ENCODE measurements at regions not wholly inside any gene's neighbourhood (a gene's known extent, or its start where the extent isn't known, plus 50 kb on each side); places are given as distances from the start of the nearest gene placed in this dataset.

DNA sequence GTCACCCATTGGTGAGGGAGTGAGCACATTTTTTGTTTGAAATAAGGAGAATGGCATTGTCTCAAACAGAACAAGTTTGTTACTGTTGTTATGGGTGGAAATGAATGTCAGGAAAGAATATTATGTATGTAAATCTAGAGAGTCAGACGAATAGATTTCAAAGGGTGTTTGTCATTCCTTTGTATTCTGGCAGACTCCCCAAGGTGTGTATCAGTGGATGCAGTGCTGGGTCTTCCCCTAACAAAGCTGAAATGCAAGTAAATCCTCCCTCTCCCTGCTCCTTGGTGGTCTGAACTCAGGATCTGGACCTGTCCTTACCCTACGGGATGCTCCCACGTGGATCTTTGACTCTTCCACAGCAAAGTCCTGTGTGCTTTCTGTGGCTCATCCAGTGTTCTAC is 139.5 kb upstream of the ZNF516 start:
- DNase-seq (ENCODE audit: extremely low read depth, insufficient read length): no peak
- Histone ChIP-seq H3K27me3 (replicated peaks; ENCODE audit: control insufficient read depth, insufficient read depth, low read length) (no peaks in the 10 kb centered on the region; the same call in 1 of the 2 replicates), H3K4me3 (replicated peaks; ENCODE audit: low read depth, low read length) (no peak overlapping the region), H3K36me3 (ENCODE audit: control insufficient read depth, insufficient read depth, low read length) (no peaks in the 10 kb centered on the region)
- TF ChIP-seq, protein P1, sequence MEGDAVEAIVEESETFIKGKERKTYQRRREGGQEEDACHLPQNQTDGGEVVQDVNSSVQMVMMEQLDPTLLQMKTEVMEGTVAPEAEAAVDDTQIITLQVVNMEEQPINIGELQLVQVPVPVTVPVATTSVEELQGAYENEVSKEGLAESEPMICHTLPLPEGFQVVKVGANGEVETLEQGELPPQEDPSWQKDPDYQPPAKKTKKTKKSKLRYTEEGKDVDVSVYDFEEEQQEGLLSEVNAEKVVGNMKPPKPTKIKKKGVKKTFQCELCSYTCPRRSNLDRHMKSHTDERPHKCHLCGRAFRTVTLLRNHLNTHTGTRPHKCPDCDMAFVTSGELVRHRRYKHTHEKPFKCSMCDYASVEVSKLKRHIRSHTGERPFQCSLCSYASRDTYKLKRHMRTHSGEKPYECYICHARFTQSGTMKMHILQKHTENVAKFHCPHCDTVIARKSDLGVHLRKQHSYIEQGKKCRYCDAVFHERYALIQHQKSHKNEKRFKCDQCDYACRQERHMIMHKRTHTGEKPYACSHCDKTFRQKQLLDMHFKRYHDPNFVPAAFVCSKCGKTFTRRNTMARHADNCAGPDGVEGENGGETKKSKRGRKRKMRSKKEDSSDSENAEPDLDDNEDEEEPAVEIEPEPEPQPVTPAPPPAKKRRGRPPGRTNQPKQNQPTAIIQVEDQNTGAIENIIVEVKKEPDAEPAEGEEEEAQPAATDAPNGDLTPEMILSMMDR (IDR thresholded peaks at IDR 0.05; ENCODE audit: insufficient read depth, low read length, poor library complexity, severe bottlenecking): no peak

DNA sequence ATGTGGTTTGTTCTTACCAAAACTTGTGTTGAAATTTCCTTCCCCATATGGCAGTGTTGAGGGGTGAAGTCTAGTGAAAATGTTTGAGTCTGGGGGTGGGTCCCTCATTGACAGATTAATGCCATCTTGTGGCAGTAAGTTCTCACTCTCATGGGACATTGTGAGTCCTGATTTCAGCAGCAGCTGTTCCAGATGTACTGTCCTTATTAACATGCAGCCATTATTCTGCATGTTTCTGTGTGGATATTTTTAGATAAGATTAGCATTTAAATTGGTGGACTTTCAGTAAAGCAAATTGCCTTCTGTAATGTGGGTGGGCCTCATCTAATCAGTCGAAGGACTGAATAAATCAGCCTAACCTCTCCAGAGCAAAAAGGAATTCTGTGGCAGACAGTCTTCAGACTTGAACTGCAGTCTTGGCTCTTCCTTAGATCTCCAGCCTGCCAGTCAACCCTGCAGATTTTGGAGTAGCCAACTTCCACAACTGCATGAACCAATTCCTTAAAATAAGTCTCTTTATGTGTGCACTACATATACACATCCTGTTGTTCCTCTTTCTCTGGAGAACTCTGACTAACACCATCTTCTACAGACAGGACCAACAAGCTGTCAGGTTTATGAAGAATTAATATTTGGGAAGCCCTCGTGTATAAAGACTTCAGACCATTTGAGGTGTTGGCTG is 138.7 kb upstream of the ZNF516 start:
- TF ChIP-seq, protein P1 (IDR thresholded peaks at IDR 0.05; ENCODE audit: insufficient read depth, low read length, poor library complexity, severe bottlenecking): no peak
- DNase-seq (ENCODE audit: extremely low read depth, insufficient read length): no peak
- Histone ChIP-seq H3K27me3 (replicated peaks; ENCODE audit: control insufficient read depth, insufficient read depth, low read length) (no peaks in the 10 kb centered on the region; the same call in 1 of the 2 replicates), H3K36me3 (ENCODE audit: control insufficient read depth, insufficient read depth, low read length) (no peaks in the 10 kb centered on the region), H3K4me3 (replicated peaks; ENCODE audit: low read depth, low read length) (no peak overlapping the region)

DNA sequence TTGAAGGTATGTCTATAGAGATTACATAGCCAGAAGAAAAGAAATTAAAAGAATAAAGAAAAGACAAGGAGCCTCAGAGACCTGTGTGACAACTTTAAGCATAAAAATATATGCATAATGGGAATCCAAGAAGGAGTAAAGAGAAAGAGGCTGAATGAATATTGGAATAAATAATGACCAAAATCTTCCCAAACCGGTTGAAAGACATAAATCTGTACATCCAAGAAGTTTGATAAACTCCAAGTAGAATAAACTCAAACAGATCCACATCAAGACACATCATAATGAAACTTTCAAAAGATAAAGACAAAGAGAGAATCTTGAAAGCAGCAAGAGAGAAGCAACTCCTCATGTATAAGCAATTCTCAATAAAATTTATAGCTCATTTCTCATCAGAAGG is 132.4 kb upstream of the ZNF516 start:
- no peaks in the 10 kb centered on the region for H3K36me3 ChIP-seq (ENCODE audit: control insufficient read depth, insufficient read depth, low read length)
- DNase-seq (ENCODE audit: extremely low read depth, insufficient read length): no peak
- H3K4me3 ChIP-seq (replicated peaks; ENCODE audit: low read depth, low read length): no peak overlapping the region
- no peaks in the 10 kb centered on the region for H3K27me3 ChIP-seq (replicated peaks; ENCODE audit: control insufficient read depth, insufficient read depth, low read length)
- TF ChIP-seq, protein P1 (IDR thresholded peaks at IDR 0.05; ENCODE audit: insufficient read depth, low read length, poor library complexity, severe bottlenecking): no peak

DNA sequence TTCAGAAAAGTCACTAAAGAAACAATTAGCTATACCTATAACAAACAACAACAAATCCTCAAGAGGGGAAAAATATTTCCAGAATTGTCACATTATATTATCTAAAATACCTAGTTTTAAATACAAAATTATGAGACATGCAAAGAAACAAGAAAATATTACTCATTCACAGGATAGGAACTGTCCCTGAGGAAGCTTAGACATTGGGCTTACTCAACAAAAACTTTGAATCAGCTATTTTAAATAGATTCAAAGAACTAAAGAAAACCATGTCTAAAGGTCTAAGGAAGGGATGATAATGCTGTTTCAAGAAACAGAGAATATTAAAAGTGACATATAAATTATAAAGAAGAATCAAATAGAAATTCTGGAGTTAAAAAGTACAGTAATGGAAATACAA is 131.9 kb upstream of the ZNF516 start:
- TF ChIP-seq, protein P1 (IDR thresholded peaks at IDR 0.05; ENCODE audit: insufficient read depth, low read length, poor library complexity, severe bottlenecking): no peak
- no peaks in the 10 kb centered on the region for H3K36me3 ChIP-seq (ENCODE audit: control insufficient read depth, insufficient read depth, low read length)
- no peak for DNase-seq (ENCODE audit: extremely low read depth, insufficient read length)
- no peaks in the 10 kb centered on the region for H3K27me3 ChIP-seq (replicated peaks; ENCODE audit: control insufficient read depth, insufficient read depth, low read length)
- no peak overlapping the region for H3K4me3 ChIP-seq (replicated peaks; ENCODE audit: low read depth, low read length)

DNA sequence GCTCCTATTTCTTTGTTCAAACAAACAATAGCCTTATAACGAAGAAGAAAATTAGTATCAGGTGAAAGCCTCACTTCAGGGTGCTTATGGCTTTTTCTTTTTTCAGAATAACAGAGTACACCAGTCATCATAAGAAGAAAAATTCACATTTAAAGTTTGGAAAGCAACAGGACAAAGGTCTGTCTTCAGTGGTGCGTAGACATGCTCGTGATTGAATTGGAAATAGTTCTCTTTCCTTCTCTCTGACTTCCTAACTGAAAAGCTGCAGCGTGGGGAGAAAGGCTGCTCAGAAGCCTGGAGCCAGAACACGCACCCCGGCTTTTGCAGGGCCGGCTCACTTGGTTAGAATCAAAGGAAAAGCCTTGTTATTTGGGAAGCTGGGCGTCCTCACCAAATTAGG is 127.6 kb upstream of the ZNF516 start:
- H3K36me3 ChIP-seq (ENCODE audit: control insufficient read depth, insufficient read depth, low read length): no peaks in the 10 kb centered on the region
- TF ChIP-seq, protein P1 (IDR thresholded peaks at IDR 0.05; ENCODE audit: insufficient read depth, low read length, poor library complexity, severe bottlenecking): no peak
- H3K27me3 ChIP-seq (replicated peaks; ENCODE audit: control insufficient read depth, insufficient read depth, low read length): no peaks in the 10 kb centered on the region
- DNase-seq (ENCODE audit: extremely low read depth, insufficient read length): no peak
- H3K4me3 ChIP-seq (replicated peaks; ENCODE audit: low read depth, low read length): no peak overlapping the region
